ENCODE measurements at regions not wholly inside any gene's neighbourhood (a gene's known extent, or its start where the extent isn't known, plus 50 kb on each side); places are given as distances from the start of the nearest gene placed in this dataset.

GRCh38 chr11:44469412-44469811 lies 96.1 kb upstream of the CD82 start:
- ChIA-PET CTCF (no interaction called here), POLR2A (no interaction called here)
- H3K36me3 Mint-ChIP-seq, result peaks cover 9% of the 10 kb centered on the region
- no peak for ATAC-seq
- no peak for DNase-seq (ENCODE audit: low spot score)
- H3K9me3 Mint-ChIP-seq, result peaks cover 15% of the 10 kb centered on the region
- H3K4me3 Mint-ChIP-seq, result no peak overlapping the region
- H3K4me1 Mint-ChIP-seq, result peaks cover 13% of the 10 kb centered on the region
- TF ChIP-seq, protein P1, sequence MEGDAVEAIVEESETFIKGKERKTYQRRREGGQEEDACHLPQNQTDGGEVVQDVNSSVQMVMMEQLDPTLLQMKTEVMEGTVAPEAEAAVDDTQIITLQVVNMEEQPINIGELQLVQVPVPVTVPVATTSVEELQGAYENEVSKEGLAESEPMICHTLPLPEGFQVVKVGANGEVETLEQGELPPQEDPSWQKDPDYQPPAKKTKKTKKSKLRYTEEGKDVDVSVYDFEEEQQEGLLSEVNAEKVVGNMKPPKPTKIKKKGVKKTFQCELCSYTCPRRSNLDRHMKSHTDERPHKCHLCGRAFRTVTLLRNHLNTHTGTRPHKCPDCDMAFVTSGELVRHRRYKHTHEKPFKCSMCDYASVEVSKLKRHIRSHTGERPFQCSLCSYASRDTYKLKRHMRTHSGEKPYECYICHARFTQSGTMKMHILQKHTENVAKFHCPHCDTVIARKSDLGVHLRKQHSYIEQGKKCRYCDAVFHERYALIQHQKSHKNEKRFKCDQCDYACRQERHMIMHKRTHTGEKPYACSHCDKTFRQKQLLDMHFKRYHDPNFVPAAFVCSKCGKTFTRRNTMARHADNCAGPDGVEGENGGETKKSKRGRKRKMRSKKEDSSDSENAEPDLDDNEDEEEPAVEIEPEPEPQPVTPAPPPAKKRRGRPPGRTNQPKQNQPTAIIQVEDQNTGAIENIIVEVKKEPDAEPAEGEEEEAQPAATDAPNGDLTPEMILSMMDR (IDR thresholded peaks at IDR 0.05), result no peak
- TF ChIP-seq CREM (CRISPR knock-in tag; IDR thresholded peaks at IDR 0.05) (no peak), ESRRA (CRISPR knock-in tag; IDR thresholded peaks at IDR 0.05; ENCODE audit: borderline replicate concordance) (no peak), TP53 (CRISPR knock-in tag; IDR thresholded peaks at IDR 0.05) (no peak), MAX (CRISPR knock-in tag; IDR thresholded peaks at IDR 0.05) (no peak), NFYB (CRISPR knock-in tag; conservative IDR thresholded peaks at IDR 0.05; ENCODE audit: low read depth) (no peak), FOXP1 (CRISPR knock-in tag; IDR thresholded peaks at IDR 0.05; ENCODE audit: borderline replicate concordance) (no peak), ETV6 (CRISPR knock-in tag; IDR thresholded peaks at IDR 0.05) (no peak), TEAD4 (CRISPR knock-in tag; IDR thresholded peaks at IDR 0.05) (no peak), ATF1 (CRISPR knock-in tag; IDR thresholded peaks at IDR 0.05) (no peak), IRF2 (CRISPR knock-in tag; IDR thresholded peaks at IDR 0.05; ENCODE audit: borderline replicate concordance, low read depth) (no peak), ZMAT4 (CRISPR knock-in tag; IDR thresholded peaks at IDR 0.05) (no peak), EMX1 (CRISPR knock-in tag; IDR thresholded peaks at IDR 0.05) (no peak), PRRX2 (CRISPR knock-in tag; IDR thresholded peaks at IDR 0.05) (no peak)
- TF ChIP-seq, protein P2, sequence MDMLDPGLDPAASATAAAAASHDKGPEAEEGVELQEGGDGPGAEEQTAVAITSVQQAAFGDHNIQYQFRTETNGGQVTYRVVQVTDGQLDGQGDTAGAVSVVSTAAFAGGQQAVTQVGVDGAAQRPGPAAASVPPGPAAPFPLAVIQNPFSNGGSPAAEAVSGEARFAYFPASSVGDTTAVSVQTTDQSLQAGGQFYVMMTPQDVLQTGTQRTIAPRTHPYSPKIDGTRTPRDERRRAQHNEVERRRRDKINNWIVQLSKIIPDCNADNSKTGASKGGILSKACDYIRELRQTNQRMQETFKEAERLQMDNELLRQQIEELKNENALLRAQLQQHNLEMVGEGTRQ (CRISPR knock-in tag; IDR thresholded peaks at IDR 0.05), result no peak
- TF ChIP-seq, protein P3, sequence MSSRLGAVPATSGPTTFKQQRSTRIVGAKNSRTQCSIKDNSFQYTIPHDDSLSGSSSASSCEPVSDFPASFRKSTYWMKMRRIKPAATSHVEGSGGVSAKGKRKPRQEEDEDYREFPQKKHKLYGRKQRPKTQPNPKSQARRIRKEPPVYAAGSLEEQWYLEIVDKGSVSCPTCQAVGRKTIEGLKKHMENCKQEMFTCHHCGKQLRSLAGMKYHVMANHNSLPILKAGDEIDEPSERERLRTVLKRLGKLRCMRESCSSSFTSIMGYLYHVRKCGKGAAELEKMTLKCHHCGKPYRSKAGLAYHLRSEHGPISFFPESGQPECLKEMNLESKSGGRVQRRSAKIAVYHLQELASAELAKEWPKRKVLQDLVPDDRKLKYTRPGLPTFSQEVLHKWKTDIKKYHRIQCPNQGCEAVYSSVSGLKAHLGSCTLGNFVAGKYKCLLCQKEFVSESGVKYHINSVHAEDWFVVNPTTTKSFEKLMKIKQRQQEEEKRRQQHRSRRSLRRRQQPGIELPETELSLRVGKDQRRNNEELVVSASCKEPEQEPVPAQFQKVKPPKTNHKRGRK (CRISPR knock-in tag; IDR thresholded peaks at IDR 0.05; ENCODE audit: borderline replicate concordance), result no peak
- TF ChIP-seq, protein P4, sequence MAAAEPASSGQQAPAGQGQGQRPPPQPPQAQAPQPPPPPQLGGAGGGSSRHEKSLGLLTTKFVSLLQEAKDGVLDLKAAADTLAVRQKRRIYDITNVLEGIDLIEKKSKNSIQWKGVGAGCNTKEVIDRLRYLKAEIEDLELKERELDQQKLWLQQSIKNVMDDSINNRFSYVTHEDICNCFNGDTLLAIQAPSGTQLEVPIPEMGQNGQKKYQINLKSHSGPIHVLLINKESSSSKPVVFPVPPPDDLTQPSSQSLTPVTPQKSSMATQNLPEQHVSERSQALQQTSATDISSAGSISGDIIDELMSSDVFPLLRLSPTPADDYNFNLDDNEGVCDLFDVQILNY (CRISPR knock-in tag; IDR thresholded peaks at IDR 0.05), result no peak
- no peak overlapping the region for H3K27ac Mint-ChIP-seq
- no peaks in the 10 kb centered on the region; the same call in none of the 2 replicates for H3K27me3 Mint-ChIP-seq (ENCODE audit: low read depth)

DNA sequence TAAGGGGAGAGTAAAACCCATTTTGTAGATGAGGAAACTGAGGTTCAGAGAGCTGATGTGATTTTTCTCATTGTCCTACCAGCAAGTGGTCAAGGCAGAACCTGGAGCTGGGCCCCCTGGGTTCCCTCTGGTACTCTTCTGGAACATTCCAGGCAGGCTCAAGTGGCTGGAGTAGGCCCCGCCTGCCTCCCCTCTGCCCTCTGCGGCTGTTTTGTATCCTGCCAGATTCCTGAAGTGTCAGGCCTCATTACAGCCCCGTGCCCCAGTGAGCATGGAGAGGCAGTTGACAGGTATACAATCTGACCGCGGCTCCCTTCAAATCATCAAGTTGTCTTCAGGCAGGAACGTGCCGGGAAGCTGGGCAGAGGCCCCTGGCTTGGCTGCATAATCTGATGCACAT lies 94.6 kb upstream of the CD82 start:
- CTCF ChIA-PET, result interaction anchor here (0.6 kb wide), 1 partner anchor 31 kb away, joined by 3 read pairs; no protein-coding TSS in a partner anchor
- no peak for TF ChIP-seq RORB (CRISPR knock-in tag; IDR thresholded peaks at IDR 0.05)
- no peak for TF ChIP-seq GABPB1 (CRISPR knock-in tag; IDR thresholded peaks at IDR 0.05)
- no peak for TF ChIP-seq NFE2L1 (CRISPR knock-in tag; IDR thresholded peaks at IDR 0.05)
- TF ChIP-seq NR2C2 (CRISPR knock-in tag; IDR thresholded peaks at IDR 0.05), result no peak
- no peak for TF ChIP-seq ZNF416 (CRISPR knock-in tag; IDR thresholded peaks at IDR 0.05)
- TF ChIP-seq USF1 (CRISPR knock-in tag; IDR thresholded peaks at IDR 0.05), result no peak
- no peak for TF ChIP-seq ZNF121 (CRISPR knock-in tag; IDR thresholded peaks at IDR 0.05)
- no peak for TF ChIP-seq FOXP4 (CRISPR knock-in tag; IDR thresholded peaks at IDR 0.05)
- no peak for DNase-seq (ENCODE audit: low spot score)
- Mint-ChIP-seq H3K27ac (no peak overlapping the region), H3K36me3 (no peaks in the 10 kb centered on the region), H3K4me3 (no peak overlapping the region), H3K27me3 (ENCODE audit: low read depth) (peaks cover 3% of the 10 kb centered on the region), H3K4me1 (peaks cover 13% of the 10 kb centered on the region), H3K9me3 (peaks cover 8% of the 10 kb centered on the region)
- POLR2A ChIA-PET, result no interaction called here
- no peak for ATAC-seq
